Kidney (tissue), 13 donors: ENCODE measurements at regions not wholly inside any gene's neighbourhood (a gene's known extent, or its start where the extent isn't known, plus 50 kb on each side); places are given as distances from the start of the nearest gene placed in this dataset.

ENCODE experiments used
- DNase-seq, 5 donors: peaks; one replicate each; pipeline ENCODE4 v3.0.0-alpha.2; 2013 to 2020
- FAIRE-seq: peaks from 2 replicates; lab custom pipeline; 2012; peaks lifted over from hg19 to GRCh38; lab: Jason Lieb, UNC
- H3K27ac ChIP-seq, 2 donors: one replicate each; pipeline ENCODE4 v1.7.0; 2013; ENCODE audit warnings: low read depth in 2 of 2, low read length in 2 of 2, inconsistent platforms in 1 of 2
- H3K27me3 ChIP-seq: one replicate; pipeline ENCODE4 v1.7.1; 2013; ENCODE audit warnings: low read length, inconsistent platforms; ENCODE audit not compliant: control insufficient read depth, insufficient read depth
- H3K36me3 ChIP-seq, 3 donors: one replicate each; pipeline versions ENCODE4 v1.7.0 to v1.7.1; 2013; ENCODE audit warnings: low read length in 3 of 3, control low read depth in 1 of 3, inconsistent platforms in 1 of 3; ENCODE audit not compliant: insufficient read depth in 3 of 3, control insufficient read depth in 2 of 3
- H3K4me1 ChIP-seq, 3 donors: one replicate each; pipeline versions ENCODE4 v1.7.0 to v1.7.1; 2013; ENCODE audit warnings: low read length in 3 of 3, inconsistent platforms in 1 of 3, low read depth in 1 of 3; ENCODE audit not compliant: control insufficient read depth in 2 of 3, insufficient read depth in 2 of 3
- H3K4me3 ChIP-seq, 3 donors: one replicate each; pipeline versions ENCODE4 v1.7.0 to v1.8.1; 2013; ENCODE audit warnings: low read length in 3 of 3, control low read depth in 1 of 3, inconsistent platforms in 1 of 3
- H3K9ac ChIP-seq, 3 donors: one replicate each; pipeline versions ENCODE4 v1.7.0 to v1.7.1; 2013; ENCODE audit warnings: low read length in 3 of 3, control low read depth in 1 of 3, inconsistent platforms in 1 of 3
- H3K9me3 ChIP-seq, 3 donors: one replicate each; pipeline versions ENCODE4 v1.7.0 to v1.7.1; 2013; ENCODE audit warnings: low read length in 3 of 3, control low read depth in 1 of 3, inconsistent platforms in 1 of 3; ENCODE audit not compliant: control insufficient read depth in 2 of 3, insufficient read depth in 1 of 3
- intact Hi-C: fragments of 100-400 bp; cut with DNase I; formaldehyde crosslinking; loops from one replicate; pipeline ENCODE4 v1.11.1; 2022
- TF ChIP-seq, protein P1 (sequence below): IDR thresholded peaks from 3 replicates; pipeline ENCODE4 v1.5.1; 2012; ENCODE audit warnings: mild to moderate bottlenecking, moderate library complexity, borderline replicate concordance; ENCODE audit not compliant: insufficient read depth; ENCODE audit errors: extremely low read depth
- donor health status: control.
- donor health status: control.
- donor health status: control.
- donor health status: control.
- donor health status: control.
- donor health status: DM: yes; HTN: yes; CAD: no.
- donor health status: Normal renal cell carcinoma (clear cell type).

- TF ChIP-seq, protein P1, sequence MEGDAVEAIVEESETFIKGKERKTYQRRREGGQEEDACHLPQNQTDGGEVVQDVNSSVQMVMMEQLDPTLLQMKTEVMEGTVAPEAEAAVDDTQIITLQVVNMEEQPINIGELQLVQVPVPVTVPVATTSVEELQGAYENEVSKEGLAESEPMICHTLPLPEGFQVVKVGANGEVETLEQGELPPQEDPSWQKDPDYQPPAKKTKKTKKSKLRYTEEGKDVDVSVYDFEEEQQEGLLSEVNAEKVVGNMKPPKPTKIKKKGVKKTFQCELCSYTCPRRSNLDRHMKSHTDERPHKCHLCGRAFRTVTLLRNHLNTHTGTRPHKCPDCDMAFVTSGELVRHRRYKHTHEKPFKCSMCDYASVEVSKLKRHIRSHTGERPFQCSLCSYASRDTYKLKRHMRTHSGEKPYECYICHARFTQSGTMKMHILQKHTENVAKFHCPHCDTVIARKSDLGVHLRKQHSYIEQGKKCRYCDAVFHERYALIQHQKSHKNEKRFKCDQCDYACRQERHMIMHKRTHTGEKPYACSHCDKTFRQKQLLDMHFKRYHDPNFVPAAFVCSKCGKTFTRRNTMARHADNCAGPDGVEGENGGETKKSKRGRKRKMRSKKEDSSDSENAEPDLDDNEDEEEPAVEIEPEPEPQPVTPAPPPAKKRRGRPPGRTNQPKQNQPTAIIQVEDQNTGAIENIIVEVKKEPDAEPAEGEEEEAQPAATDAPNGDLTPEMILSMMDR, result no peak
- Histone ChIP-seq H3K36me3 (no peaks in the 10 kb centered on the region), H3K4me3 (no peak overlapping the region), H3K4me1 (no peaks in the 10 kb centered on the region), H3K9ac (no peak overlapping the region), H3K27ac (no peak overlapping the region), H3K27me3 (no peaks in the 10 kb centered on the region), H3K9me3 (no peaks in the 10 kb centered on the region)
- FAIRE-seq (no peak), DNase-seq (no peak)
- intact Hi-C loops, result no loop called here
These were observed 123.4 kb upstream of the STC2 start for GRCh38 chr5:173451651-173452050.

GRCh38 chr5:173451031-173451430 lies 122.8 kb upstream of the STC2 start:
- Histone ChIP-seq H3K9me3 (no peaks in the 10 kb centered on the region), H3K4me3 (no peak overlapping the region), H3K36me3 (no peaks in the 10 kb centered on the region), H3K27ac (no peak overlapping the region), H3K4me1 (no peaks in the 10 kb centered on the region), H3K9ac (no peak overlapping the region), H3K27me3 (no peaks in the 10 kb centered on the region)
- TF ChIP-seq, protein P1, result no peak
- DNase-seq (no peak), FAIRE-seq (no peak)
- intact Hi-C loops, result no loop called here

DNA sequence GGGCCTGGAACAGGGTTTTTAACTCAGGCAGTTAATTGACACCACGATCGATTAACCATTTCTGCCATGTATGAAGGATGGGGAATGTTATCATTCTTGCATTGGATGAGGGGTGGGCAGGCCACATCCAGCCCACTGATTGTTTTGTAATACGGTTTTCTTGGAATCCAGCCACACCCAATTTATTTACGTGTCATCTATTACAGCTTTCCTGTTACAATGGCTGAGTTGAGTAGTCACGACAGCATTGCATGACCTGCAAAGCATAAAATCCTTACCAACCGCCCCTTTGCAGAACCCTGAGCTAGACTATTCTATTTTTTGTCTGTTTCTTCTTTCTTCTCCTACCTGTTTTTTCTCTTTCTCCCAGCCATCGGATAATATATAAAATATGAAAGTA lies 122.0 kb upstream of the STC2 start:
- FAIRE-seq (no peak), DNase-seq (no peak)
- H3K36me3 ChIP-seq, result no peaks in the 10 kb centered on the region
- H3K27me3 ChIP-seq, result no peaks in the 10 kb centered on the region
- H3K4me3 ChIP-seq, result no peak overlapping the region
- intact Hi-C loops, result no loop called here
- no peak overlapping the region for H3K27ac ChIP-seq
- H3K9ac ChIP-seq, result no peak overlapping the region
- TF ChIP-seq, protein P1, result no peak
- H3K4me1 ChIP-seq, result no peaks in the 10 kb centered on the region
- H3K9me3 ChIP-seq, result no peaks in the 10 kb centered on the region

DNA sequence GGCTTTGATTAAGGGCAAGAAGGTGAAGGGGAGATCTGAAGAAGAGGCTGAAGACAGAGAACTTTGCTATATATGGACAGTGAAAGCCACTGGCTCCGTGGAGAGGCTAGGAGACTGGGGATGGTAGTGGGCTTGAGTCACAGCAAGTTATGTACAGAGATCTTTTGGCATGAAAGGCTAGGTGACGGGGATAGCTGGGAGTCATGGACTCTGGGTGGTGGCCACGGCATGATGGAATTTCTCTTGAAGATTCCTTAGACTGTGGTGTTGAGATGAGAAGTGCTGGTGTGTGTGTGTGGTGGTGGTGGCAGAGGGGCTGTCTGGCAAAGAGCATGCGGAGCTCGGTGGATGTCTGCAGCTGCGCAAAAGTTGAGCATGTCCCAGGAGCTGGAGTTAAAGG lies 120.6 kb upstream of the STC2 start:
- Histone ChIP-seq H3K36me3 (no peaks in the 10 kb centered on the region), H3K27ac (no peak overlapping the region), H3K9ac (no peak overlapping the region), H3K4me3 (no peak overlapping the region), H3K9me3 (no peaks in the 10 kb centered on the region), H3K4me1 (no peaks in the 10 kb centered on the region), H3K27me3 (no peaks in the 10 kb centered on the region)
- FAIRE-seq, result no peak
- no peak for DNase-seq
- intact Hi-C loops, result no loop called here
- TF ChIP-seq, protein P1, result no peak
